GM21447 (cell line): ENCODE measurements at regions not wholly inside any gene's neighbourhood (a gene's known extent, or its start where the extent isn't known, plus 50 kb on each side); places are given as distances from the start of the nearest gene placed in this dataset.

Source experiments
- ATAC-seq: cut with Tn5 transposase; IDR thresholded peaks from one replicate; pipeline ENCODE4 v1.9.1; 2021; ENCODE audit not compliant: unreplicated experiment

DNA sequence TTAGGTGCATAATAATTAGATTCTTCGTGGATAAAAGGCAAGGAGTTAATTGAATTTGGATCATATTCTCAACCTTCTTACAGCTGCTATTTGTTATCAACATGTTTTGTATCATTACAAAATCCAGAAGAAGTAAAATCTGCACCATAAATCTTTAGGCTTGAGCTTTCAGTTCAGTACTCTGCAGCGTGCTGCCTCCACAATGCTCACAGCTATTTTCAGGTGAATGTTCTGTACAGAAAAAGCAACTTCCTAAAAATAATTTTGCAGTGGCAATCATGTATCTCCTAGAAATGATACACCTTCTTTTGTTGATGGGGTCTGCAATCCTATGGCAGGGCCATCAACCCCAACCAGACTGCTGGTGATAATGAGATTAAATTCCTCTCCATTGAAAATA, 220.9 kb upstream of the CTNNB1 start:
- ATAC-seq = no peak

DNA sequence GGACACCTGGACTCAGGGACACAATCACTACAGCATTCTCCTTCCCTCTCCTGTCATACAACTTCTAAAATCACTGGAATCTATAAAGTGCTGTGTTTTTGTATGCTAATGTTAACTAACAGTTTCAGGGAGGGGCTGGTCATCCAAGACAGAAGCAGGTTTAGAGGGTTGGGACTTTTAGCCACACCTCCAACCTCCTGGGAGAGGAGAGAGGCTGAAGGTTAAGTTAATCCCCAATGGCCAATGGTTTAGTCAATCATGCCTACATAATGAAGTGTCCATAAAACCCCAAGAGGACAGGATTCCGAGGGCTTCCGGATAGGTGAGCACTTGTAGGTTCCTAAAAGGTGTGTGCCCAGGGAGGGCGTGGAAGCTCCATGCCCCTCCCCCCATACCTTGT, 219.3 kb upstream of the CTNNB1 start:
- ATAC-seq = no peak

DNA sequence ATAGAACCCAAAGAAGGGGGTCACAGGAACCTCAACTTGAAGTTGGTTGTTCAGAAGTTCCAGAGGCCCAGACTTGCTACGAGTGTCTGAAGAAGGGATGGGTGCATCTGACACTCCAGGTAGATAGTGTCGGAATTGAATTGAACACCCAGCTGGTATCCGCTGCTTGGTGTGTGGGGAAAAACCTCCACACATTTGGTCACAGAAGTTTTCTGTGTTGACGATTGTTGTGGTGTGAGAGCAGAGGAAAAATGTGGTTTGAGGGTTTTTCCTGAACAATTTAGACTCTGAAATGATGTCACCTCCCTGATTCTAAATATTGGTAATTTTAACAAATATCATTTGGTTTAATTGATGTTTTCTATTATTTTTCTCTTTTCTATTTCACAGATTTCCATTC, 218.8 kb upstream of the CTNNB1 start:
- ATAC-seq = no peak

DNA sequence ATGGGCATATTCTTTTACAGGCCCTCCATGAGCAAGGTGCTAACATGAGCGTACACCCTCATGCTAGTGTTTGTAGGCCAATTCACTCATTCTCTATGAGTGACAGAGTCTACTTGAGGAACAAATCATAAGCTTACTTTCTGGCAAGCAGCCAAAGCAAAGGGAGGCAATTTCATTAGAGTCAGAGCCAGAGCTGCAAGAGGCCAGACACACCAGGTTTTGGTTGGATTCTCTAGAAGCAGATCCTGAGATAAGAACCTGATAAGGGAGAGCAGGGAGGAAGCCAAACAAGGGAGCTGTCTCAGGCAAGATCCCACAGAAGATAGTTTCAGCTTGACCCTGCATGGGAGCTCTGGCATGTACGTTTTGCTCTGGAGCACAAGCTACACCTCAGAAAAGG, 214.1 kb upstream of the CTNNB1 start:
- ATAC-seq = no peak

DNA sequence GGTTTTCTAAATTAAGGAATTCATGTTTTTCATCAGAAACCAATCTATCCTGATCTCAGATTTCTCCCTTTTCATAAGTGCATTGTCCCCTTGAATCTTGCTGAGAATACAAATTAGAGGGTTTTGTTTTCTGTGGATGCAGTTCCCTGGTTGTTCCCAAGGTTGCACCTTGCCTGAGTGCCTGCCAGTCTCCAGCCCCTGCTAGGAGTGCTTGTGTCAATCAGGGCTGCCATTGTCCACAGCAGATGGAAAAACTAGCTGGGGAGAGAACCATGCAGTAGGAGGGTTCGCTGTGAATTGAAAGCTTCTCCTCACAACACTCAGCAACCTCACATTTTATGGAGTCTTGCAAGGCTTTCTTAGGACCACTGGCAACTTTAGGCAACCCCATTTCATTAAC, 210.8 kb upstream of the CTNNB1 start:
- ATAC-seq = no peak

DNA sequence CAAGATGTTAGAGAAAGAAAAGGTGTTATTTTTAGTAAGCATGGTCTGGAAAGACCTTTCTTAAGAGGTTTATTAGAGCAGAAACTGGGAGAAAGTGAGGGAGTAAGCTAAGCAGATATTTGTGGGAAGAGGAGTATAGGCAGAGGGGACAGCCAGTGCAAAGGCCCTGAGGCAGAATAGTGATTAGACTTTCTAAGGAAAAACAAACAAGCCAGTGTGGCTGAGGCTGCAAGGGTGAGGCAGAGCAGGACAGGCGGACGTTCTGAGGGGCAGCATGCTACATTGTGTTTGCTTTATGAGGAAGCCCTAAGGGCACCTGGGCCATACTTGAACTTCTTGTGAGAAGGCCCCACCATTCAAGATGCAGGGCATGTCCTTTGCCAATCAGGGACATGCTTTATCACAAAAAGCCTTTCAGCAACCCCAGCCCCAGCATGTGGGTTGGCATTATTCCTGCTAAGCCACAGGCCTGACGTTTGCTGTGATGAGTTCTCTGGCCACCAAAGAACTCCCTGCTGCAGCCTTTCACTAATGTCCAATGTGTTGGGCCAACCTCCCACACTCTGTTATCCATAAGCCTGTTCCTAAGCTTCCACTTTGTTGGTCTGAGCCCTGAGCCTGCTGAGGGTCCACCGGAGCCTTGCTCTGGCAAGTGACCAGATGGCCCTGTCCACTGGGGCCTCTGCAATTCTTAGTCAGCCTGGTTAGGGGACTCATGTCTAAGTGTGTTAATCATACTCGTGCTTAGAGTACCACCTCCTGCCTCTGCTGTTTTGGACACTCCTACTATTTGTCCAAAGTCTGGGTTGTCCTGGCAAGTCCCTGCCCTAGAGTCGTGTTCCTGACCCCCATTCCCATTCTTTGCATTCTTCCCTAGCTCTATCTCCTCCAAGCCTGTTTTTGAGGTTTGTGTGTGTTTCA, 209.9 kb upstream of the CTNNB1 start:
- no peak for ATAC-seq

DNA sequence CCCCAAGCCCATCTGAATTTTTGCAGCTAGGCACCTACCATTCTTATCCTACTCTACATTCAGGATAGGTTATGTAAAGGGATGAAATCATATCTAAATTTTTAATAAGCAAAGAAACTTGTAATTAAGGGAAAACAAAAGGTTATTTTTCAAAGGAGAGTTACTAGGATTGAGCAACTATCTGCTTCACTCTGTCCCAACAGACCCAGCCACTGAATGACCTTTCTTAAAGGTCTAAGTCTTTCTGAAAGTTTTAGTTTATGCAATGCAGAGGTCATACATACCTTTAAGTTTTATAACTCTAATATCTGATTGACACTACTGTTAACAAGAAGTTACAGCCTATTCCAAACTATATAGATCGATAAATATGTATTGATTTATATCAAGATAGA, 209.2 kb upstream of the CTNNB1 start:
- ATAC-seq = no peak

DNA sequence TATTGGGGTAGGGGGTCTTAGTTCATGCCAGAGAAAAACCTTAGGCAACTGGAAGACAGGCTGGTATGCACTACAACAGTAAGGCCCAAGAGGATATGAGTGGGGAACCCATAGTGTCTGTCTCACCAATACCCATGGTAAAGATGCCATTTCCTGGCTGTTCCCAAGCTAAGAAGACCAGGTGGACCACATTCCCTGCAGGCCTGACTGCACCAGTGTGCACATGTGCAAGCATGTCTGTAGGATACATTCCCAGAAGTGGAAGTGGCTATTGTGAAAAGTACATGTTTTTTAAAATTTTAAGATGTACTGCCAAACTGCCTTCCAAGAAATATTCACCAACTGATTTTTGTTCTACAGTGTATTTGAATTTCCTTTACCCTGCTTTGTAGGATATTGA, 207.3 kb upstream of the CTNNB1 start:
- ATAC-seq = no peak

DNA sequence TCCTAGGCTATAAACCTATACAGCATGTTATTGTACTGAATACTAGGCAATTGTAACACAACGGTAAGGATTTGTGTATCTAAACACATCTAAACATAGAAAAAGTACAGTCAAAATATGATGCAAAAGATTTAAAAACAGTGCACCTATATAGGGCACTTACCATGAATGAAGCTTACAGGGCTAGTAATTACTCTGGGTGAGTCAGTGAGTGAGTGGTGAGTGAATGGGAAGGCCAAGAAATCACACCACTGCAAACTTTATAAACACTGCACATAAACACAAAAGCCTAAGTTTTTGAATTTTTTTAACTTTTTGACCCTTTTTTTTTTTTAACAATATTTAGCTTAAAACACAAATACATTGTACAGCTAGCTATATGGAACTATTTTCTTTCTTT, 204.7 kb upstream of the CTNNB1 start:
- ATAC-seq = no peak

DNA sequence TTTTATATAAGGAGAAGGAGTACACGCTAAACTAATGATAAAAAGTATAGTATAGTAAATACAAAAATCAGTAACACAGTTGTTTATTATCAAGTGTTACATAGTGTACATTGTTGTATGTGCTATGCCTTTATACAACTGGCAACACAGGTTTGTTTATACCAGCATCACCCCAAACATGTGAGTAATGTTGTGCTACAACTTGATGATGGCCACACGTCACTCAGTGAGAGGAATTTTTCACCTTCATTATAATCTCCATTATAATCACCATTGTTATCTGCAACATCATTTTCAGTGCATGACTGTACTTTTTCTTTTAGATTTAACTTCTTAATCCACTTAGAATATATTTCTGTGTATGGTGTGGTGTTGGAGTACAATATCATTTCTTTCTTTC, 204.0 kb upstream of the CTNNB1 start:
- no peak for ATAC-seq

DNA sequence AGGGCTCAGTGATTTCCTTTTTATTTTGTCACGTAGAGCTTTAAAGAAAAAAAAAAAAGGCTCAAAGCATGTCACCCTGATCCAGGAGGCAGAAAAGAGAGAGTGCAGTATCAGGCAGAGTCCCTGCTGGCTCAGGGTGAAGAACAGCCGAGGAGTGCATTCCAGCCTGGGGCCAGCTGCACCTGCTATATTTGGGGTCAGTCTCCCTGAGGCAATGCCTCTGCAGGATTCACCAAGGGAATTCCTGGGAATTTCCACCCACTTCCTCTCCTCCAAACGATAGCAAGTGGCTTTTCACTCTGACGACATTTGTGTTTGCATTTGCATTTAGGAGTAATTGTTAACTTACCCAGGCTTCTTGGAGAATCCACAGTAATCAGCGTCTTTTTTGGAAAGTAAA, 202.9 kb upstream of the CTNNB1 start:
- no peak for ATAC-seq

DNA sequence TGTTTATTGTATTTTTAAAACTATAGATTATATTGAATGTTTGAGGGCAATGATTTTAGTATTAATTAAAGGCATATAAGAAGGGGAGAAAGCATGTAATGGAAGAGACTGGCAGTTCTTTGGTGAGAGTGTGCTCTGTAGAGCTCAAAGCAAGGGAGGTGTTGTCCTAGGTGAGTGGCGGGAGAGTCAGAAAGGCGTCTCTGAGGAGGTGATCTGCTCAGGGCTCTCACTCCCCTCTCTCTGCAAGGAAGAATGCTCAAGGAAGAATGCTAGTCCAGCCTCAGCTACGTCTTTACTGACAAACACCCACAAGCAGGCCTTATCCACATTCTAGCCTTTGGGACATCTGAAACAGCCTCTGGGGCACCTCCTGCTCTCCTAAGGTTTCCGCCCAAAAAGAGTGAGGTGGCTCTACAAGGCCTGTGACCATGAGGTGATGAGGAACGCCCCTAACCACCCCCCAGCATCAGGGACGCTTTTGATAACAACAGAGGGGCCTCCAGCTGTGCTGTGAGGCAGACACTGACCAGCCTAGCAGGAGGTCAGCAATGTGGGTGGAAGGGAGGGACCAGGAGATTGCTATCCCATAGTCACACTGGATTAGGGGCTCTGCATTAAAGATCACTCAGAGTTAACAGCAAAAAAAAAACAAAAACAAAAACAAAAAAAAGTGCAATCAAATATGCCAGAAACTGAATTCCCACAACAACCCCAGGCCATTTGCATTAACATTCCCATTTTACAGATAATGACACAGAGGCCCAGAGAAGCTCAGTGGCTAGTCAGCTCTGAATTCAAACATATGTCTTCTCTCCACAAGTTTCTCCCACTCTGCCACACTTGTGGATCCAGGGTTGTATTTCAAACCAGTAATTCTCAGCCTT, 202.2 kb upstream of the CTNNB1 start:
- no peak for ATAC-seq

DNA sequence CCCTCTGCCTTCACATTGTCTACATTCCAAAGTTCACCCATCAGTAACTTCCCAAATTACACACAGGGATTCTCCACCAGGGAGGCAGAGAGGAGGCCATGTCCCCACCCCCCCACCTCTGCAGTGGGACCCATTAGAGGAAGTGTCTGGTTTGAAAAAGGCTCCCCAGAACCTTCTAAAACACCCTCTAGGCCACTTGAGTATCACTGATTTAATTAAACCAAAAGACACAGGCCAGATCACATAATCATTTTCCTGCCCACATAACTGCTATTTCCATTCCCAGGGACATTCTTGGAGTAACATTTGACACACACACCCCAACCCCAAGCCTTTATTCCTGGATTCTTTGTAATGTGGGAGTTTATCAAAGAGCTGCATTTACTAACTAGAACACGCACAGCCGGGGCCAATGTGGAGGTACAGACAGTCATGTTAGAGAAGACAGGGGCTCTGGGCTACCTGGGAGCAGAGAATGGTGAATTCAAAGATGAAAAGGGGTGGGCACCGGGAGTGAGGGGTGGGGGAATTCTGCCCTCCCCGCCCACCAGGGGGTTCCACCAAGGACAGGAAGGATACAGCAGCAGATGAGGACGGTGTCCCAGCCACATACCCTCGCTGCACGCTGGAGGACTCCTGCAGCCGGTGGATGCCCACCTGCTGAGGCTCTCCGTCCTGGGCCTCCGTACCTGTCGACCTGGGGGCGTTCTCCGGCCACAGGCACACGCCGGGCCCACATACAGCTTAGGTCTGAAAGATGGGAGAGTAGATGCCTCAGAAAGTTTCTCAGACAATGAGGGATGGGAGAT, 201.4 kb upstream of the CTNNB1 start:
- no peak for ATAC-seq

DNA sequence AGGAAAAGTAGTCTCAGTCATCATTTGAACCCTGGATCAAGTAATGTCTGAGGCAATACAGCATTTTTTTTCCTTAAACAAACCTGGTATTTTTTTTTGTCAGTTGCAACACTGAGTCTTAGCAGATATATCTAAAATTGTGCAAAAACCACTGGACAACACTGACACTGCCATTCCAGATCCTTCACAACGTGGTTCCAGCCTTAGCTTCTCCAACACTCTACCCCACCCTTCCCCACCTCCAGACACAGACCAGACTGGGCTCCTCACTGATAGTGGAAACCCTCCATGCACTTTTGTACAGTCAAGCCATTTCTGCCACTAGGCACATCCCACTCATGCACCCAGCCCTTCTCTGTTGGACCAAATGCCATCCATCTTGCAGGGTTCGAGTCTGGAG, 199.6 kb upstream of the CTNNB1 start:
- ATAC-seq = no peak

DNA sequence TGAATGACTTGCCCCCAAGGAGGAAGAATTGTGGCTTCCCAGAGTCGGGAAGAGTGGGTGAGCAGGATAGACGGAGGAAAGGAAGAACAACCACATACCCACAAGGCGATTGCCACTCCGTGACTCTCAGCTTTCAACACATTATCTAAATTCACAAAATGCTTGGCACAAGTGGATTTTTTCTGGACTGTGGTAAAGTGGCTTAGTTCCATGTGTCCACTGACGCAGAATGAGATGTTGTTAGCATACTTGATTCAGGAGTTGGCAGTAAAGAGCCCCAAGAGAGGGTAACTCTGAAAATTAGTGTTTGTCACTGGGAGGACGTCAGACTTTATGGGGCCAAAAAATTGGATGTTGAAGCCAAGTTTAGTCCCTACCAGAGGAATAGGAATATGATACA, 198.8 kb upstream of the CTNNB1 start:
- no peak for ATAC-seq

DNA sequence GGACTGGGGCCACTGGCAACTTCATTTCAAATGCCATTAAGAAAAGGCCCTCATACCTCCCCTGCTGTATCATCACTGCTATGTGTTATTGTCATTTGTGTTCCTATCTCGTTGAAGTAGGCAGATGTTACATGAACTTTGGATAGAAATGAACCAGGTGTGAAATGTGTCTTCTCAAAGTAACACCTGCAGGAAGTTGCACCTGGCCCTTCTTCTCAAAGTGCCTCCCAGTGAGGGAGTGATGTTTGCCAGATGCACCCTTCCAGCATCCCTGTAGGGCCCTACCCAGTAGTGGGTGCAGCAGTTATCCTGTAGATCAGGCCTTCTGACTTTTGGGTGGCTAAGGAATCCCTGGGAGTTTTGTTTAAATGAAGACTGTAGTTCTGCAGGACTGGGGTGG, 197.7 kb upstream of the CTNNB1 start:
- ATAC-seq = no peak

DNA sequence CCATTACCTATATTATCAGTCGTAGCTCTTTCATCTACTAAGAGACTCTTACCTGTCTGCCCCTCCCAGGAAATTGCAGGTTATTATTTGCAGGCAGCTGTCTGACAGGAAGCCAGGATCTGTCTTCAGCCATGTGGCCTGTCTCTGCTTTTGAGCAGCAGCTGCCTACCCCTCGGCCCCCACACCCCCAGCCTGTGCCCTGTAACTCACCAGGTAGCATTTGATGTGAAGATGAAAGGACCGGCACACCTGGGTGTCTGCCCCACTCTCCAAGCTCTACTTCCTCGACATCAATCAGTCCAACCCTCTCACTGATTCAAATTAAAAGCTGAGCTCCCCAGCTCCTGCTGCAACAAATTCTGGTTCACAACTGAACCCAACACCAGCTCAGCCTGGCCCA, 197.2 kb upstream of the CTNNB1 start:
- ATAC-seq = no peak

DNA sequence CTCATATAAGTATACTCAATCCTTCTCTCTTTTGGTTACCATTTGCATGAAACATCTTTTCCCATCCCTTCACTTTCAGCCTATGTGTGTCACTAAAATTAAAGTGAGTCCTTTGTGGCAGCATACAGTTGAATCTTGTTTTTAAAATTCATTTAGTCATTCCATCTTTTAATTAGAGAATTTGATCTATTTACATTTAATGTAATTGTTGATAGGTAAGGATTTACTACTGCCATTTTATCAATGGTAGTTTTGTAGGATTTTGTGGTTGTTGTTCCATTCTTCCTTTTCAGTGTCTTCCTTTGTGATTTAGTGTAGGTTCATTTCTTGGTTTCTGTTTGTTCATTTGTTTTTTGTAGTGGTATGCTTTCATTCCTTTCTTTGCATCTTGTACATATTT, 191.9 kb upstream of the CTNNB1 start:
- no peak for ATAC-seq

DNA sequence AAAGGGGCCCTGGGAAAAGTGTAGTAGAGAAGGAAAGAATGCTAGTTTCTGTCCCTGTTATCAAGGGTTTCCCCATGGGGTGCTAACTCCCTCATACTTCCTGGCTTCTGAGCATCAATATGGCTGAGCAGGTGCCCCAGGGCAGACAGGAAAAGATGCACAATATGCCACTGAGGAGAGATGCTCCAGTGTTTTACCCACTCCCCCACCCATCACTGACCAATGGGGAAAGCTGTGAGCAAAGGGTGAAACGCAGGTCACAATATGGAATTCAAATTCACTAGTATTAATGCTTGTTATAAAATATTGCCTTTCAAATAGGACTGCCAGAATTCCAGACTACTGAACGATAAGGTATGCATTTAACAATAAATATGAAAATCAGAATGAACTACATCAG, 187.5 kb upstream of the CTNNB1 start:
- no peak for ATAC-seq

DNA sequence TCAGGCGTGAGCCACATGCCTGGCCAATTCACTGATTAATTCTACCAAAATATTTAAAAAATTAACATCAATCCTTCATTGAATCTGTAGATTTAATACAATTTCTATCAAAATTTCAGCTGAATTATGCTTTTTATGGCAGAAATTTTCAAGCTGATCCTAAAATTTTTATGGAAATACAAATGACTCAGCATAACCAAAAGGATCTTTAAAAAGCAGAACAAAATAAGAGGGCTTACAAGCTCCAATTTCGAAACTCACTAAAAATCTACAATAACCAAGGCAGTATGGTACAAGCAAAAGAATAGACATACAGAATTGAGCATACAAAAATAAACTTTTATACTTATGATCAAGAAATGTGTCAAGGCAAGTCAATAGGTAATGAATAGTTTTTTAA, 180.4 kb upstream of the CTNNB1 start:
- ATAC-seq = no peak
